Putamen (tissue), 1 donor: ENCODE measurements at regions not wholly inside any gene's neighbourhood (a gene's known extent, or its start where the extent isn't known, plus 50 kb on each side); places are given as distances from the start of the nearest gene placed in this dataset.
"Not testable (repeated sequence)": the region's sequence is repeated elsewhere in the genome, so short reads cannot be mapped to it uniquely, and the experiment has no call there.

ENCODE experiments used
- DNase-seq: peaks from one replicate; pipeline ENCODE4 v3.0.0-alpha.2; 2016; ENCODE audit warnings: low spot score

DNA sequence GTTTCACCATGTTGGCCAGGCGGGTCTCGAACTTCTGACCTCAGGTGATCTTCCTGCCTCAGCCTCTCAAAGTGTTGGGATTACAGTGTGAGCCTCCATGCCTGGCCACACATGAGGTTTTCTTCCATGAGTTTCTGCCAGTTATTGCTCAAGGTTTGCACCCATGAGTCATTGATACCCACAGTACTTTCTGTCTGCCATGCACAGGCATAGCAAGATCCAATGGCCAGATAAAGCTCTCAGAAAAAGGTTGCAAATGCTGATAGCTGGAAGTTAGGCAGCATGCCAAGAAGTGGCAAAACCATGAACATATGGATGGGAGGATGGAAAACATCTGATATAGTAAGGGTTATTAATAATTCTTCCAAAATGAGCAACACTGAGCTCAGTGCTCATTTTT is 298.7 kb upstream of the NRG3 start:
- no peak for DNase-seq

DNA sequence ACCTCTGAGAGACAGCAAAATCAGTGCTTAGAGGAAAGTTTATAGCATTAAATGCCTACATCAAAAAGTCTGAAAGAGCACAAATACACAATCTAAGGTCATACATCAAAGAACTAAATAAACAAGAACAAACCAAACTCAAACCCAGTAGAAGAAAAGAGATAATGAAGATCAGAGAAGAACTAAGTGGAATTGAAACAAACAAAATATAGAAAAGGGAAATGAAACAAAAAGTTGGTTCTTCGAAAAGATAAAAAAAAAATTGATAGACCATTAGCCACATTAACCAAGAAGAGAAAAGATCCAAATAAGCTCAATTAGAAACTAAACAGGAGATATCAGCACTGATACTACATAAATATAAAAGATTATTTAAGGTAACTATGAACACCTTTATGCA is 280.0 kb upstream of the NRG3 start:
- DNase-seq, result no peak

DNA sequence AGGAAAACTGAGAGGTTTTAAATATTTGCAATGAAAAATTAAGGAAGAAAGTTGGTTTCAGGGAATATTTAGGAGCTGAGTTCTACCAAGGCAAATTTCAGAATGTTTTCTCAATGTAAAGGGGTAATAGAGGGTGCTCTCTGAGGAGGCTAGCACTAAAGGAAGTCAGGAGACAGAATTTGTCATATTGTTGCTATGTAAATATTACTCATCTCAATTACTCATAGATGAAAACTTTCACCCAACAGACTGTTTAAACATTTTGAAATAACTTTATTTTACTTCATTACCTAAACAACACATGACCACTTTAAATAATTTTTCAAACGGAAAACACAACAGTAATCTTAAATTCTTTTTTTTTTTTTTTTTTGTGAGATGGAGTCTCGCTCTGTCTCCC is 274.8 kb upstream of the NRG3 start:
- no peak for DNase-seq

DNA sequence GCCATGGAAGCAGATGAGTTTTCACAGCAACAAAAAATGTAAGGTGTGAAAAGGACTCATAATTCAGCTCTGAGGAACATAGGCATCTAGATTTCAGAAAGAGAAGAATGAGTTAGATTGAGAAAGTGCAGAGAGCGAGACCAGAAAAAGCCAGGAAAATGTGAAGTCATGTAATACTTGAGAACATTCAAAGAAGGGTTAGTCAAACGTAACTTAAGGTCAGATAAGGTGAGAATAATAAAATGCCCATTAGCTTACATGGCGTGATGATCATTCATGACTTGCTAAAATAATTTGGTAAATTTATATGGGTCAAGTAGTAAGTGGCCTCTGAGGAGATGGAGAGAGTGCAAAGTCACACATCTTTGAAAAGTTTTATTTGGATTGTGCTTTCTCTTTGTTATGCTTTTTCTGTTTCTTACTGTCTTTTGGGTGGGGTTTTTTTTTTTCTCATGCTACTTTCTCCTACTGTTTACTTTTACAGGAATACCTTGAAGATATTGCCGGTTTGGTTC is 271.8 kb upstream of the NRG3 start:
- no peak for DNase-seq

DNA sequence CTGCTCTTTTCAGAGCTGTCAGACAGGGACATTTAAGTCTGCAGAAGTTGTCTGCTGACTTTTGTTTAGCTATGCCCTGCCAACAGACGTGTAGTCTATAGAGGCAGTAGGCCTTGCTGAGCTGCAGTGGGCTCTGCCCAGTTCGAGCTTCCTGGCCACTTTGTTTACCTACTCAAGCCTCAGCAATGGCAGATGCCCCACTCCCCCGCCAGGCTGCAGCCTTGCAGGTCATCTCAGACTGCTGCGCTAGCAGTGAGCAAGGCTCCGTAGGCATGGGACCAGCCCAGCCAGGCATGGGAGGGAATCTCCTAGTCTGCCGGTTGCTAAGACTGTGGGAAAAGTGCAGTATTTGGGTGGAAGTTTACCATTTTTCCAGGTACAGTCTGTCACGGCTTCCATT is 230.5 kb upstream of the NRG3 start:
- not testable (repeated sequence) for DNase-seq

DNA sequence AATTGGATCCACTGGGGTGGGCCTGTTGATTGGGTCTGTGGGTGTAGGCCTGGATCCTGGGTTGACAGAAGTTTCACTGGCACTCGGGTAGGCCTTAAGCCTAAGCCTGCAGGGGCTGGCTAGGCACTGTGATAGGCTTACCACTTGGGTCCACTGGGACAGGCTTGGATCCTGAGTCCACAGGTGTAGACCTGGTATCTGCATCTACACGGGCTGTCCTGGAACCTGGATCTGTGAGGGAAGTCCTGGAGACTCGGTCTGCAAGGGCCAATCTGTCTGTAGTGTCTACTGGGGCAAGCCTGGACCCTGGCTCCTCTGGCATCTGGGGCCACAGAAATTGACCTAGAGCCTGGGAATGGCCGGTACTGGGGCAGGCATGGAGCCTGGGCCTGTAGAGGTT is 219.0 kb upstream of the NRG3 start:
- DNase-seq, result no peak

DNA sequence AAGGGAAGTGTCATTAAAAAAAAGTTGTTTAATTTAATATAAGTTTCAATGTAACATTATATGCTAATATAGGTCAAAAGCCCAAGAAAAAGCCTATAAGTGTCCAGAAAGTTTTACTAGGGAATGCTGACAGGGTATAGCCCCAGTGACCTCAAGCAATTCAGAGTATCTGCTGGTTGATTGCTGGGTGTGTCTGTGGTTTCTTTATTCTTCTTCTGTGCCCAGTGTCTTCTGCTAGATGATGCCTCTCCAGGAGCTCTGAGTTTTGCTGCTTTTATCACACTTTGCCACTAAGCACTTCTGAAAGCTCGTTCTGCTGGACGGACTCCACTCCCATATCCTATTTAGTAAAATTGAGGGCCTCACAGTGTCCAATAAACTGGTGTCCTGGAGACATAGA is 212.2 kb upstream of the NRG3 start:
- DNase-seq, result no peak

DNA sequence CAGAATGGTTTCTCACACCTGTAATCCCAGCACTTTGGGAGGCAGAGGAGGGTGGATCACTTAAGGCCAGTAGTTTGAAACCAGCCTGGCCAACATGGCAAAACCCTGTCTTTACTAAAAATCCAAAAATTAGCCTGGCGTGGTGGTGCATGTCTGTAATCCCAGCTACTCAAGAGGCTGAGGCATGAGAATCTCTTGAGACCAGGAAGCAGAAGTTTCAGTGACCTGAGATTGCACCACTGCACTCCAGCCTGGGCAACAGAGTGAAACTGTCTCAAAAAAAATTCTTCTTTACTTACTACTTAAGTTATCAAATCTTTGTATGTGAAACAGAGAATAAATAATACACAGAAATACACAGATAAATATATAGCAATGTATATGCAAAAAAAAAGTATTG is 210.2 kb upstream of the NRG3 start:
- DNase-seq, result not testable (repeated sequence)

DNA sequence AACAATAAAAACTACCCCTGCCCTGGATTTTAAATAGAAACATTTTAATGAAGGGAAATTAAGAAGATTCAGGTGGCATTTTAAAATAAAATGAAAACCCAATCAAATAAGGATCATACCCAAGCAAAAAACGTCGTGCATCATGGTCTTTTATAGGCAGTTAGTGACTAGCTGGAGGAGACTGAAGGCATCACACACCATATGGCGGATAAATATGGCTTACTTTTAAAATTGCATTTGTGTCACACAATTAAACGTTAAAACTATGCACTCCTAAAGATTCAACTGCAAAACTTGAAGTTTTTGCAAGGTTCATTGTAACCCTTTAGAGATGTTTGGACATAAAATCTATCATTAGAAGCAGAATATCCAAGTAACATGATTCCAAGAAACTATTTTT is 200.1 kb upstream of the NRG3 start:
- DNase-seq, result no peak

DNA sequence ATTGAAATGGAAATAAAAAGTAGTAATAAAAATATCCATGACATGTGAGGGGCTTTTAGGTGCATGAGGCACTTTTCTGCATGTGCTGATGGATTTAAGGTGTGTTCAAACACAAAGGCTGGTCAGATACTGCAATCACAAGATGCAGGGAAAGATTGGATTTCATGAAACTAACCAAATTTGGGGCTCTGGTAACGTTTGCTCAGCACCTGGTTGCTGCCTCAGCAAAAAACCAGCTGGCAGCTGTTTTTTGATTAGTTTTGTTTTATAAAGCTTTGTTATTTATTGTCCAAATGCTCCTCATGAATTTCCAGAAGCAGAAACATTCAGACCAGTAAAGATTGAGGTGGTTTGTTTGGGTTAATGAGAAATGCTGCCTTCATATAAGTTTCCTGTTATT is 195.7 kb upstream of the NRG3 start:
- DNase-seq, result no peak

DNA sequence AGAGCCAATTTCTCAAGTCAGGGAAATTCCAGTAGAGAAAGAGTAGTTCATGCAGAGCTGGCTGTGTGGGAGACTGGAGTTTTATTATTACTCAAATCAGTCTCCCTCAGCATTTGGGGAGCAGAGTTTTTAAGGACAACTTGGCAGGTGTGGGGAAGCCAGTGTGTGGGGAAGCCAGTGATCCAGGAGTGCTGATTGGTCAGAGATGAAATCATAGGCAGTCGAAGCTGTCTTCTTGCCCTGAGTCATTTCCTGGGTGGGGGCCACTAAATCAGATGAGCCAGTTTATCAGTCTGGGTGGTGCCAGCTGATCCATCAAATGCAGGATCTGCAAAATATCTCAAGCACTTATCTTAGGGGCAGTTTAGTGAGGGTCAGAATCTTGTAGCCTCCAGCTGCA is 194.6 kb upstream of the NRG3 start:
- no peak for DNase-seq

DNA sequence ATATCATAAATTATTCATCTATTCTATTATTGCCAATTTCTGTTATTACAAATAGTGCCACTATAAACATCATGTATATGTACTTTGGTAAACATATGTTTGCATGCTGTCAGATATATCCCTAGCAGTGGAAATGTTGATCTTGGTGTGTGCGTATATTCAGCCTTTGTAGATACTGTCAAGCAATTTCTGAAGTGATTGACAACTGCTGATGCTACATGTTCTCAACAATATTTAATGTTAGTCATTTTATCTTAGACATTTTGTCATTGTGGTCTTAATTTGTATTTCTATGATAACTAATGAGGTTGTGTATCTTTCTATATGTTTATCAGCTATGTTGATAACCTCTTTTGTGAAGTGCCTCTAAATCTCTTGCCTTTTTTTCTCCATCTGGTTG is 186.5 kb upstream of the NRG3 start:
- DNase-seq, result no peak

DNA sequence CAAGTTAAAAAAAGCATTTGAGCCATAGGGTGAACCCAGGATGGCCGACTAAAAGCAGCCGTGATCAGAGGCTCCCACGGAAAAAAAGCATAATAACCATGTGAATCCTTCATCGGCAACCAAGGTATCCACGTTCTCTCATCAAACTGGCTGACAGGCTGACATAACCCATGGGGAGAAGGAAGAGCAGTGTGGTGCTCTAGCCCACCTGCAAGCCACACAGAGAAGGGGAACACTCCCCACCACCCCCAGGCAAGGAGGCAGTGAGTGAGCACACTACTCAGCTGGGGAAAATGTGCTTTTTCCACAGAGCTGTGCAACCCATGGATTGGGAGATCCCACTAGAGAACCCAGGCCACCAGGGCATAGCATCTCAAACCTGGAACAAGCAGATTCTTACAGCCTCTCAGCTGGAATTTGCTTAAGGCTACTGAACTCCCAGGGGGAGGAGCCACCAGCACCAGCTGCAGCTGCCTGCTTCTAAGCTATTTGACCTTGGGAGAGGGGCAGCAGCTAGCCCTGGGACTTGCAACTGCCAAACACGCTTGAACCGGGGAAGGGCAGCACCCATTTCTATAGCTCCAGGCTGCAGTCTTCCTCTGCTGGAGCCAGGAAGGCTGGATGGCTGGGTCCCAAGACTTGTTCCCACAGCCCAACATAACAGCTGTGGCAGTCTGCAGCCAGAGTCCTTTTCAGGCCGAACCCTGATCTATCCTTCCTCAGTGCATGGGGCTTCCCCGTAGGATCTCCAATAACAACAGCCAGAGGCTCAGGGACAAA is 178.2 kb upstream of the NRG3 start:
- DNase-seq, result no peak

DNA sequence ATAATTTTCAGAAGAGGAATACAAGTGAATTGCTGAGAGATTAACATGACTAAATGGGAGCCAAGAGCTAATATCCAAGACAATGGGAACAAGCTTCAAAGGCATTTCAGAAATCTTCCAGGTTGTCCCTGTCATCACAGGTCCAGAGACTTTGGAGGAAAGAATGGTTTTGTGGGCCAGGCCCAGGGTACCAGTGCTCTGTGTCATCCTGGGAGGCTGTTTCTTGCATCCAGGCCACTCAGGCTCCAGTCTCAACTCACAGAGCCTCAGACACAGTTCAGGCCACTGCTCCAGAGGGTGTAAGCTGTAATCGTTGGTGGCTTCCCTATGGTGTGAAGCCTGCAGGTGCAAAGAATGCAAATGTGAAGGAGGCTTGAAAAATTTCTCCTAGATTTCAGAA is 170.4 kb upstream of the NRG3 start:
- no peak for DNase-seq

DNA sequence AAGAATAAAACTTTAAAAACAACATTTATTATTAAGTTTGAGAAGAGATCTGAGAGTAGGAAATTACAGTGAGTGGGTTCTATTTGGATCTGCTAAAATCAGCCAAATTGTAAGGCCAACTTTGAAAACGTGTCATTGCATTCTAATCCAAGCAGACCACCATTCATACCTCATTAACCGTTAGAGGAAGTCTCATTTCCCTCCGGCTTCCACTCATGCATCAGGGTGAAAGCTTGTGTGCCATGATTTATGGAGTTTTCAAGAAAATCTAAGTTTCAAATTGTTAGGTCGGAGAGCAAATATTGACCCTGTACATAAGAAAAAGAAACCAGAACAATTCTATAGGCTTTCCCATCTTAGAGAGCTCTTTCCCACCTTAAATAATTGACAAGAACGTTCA is 166.6 kb upstream of the NRG3 start:
- DNase-seq, result no peak

DNA sequence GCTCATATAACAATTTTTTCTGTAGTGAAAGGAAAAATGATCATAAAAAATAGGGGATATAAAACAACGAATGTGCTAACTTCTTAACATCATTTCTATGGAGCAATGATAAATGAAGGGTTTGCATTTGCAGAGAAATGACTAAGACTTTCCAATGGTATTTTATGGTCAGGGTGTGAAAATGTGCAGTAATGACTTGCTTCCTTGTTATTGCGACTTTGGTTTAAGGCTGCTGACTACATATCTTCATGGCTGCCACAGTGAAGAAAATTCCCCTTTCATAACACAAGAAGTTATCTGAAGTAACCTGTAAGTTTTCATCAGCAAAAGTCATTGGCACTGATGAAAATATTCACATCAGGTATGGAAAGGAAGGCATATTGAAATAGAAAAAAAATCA is 166.1 kb upstream of the NRG3 start:
- DNase-seq, result no peak

DNA sequence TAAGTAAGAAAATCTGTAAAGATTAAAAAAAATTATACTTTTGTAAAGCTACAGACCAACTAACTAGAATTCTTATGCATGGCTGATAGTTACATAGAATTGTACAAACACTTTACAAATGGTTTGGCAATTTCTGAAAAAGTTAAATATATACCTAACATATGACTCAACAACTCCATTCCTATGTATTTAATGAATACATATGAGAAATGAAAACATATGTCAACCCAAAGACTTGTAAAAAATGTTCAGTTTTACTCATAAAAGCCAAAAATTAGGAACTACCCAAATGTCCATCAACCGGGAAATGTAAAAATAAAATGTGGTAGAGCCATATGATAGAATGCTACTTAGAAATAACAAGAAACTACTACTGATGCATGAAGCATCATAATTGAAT is 152.6 kb upstream of the NRG3 start:
- DNase-seq, result no peak

DNA sequence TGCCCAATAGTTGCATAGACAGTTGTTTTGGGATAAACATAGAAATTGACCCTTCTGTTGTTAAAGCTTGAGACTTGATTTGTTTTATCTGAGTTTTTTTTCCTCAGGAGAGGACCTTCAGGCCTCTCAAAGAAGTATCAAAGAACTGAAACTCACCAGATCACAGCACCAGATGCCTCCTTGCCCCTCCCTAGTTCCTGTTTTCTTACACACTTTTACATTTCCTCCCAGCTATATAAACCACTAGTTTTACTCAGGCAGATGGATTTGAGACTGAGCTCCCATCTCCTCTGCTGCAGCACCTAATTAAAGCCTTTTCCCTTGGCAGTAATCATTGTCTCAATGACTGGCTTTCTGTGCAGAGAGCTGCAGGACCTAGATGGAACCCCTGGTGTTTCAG is 150.6 kb upstream of the NRG3 start:
- no peak for DNase-seq

DNA sequence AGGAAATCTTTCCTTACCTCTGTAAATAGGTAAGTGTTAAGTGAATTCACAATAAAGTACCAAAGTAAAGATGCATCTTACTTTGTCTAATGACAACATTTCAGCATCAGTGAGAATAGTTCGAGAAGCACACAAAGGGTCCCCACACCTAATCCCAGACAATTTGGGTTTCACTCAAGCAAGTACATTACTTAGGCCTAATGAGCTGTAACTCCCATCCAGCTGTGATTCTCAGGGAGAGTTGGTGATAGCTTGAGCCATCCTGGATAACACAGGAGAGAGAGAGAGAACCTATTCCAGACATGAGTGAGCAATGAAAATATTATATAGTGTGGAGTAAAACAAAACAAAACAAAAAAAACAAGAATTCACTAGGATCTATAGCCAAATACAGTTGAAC is 149.1 kb upstream of the NRG3 start:
- DNase-seq, result no peak

DNA sequence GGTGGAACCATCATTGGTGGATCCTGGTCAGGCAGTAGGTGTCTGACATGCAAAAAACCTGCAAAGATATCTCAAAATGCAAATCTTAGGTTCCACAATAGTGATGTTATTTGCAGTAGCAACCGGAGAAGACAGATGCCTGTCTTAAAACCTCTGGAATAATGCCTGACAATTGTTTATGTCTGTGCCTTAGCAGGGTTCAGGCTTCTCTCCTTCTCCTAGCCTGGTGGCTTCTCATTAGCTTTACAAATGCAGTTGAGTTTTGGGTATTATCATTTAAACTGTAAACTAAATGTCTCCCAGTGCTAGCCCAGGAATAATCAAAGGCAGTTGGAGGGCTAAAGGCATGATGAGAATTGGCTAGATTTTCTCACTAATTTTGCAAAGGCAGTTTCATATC is 146.3 kb upstream of the NRG3 start:
- DNase-seq, result no peak

DNA sequence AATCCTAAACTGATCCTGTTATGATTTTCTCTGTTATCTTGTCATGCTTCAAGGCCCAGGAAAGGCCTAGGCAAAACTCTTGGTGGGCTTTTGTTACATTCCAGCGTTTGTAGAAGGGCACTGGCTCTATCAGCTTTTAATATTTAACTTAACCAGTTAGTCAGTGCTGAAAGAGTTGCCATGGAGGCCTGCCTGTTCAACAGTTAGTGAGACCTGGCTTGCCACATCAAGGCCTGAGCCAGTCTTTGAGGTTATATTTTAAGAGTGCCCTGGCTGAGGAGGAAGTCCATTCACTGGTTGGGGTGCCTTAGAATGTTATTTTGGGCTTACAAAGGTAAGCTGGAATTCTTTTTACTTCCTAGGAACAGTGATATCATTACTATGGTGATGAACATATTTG is 144.1 kb upstream of the NRG3 start:
- DNase-seq, result no peak

DNA sequence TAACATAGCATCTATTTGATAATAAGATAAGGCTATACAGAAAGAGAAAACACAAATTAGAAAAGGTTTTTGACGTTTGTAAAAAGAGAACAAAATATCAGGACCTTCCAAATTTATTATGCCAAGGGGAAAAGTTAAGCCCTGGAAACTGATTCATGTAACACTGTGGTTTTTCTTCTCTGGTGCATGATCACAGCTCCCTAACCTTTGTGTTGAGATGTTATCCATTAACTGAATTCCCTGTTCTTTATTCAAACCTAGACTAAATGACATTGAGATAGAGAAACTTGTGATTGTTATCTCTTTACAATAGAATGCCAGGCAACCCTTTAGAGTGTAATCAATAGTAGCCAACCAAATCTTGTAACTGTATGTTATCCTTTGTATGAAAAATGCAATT is 141.5 kb upstream of the NRG3 start:
- DNase-seq, result no peak

DNA sequence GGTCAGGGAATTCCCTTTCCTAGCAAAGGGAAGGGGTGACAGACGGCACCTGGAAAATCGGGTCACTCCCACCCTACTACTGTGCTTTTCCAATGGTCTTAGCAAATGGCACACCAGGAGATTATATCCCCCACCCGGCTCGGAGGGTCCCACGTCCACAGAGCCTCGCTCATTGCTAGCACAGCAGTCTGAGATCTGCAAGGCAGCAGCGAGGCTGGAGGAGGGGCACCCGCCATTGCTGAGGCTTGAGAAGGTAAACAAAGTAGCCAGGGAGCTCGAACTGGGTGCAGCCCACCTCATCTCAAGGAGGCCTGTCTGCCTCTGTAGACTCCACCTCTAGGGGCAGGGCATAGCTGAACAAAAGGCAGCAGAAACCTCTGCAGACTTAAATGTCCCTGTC is 139.8 kb upstream of the NRG3 start:
- not testable (repeated sequence) for DNase-seq

DNA sequence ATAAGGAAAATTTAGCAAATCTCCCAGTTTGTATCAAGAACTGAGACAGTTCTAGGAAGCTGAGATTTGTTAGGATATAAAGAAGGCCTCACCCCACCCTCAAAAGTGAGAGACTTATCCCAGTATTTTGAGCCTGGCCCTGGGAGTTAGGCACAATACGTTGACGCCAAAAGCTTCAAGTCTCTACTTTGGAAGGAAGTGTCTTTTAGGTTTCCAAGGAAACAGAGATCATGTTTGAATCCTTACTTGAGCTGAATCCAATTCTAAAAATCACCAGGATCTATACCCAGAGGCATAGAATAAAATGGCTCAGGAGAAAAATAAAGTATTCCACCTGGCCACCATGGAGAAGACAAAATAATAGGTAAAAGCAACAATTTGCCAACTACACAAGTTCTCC is 115.9 kb upstream of the NRG3 start:
- DNase-seq, result no peak
